Stimulated activated CD4-positive, alpha-beta T cell treated with anti-CD3 and anti-CD28 coated beads, TNF-alpha, amount 100 ng/mL, for 48 hours (primary cell): ENCODE measurements at regions not wholly inside any gene's neighbourhood (a gene's known extent, or its start where the extent isn't known, plus 50 kb on each side); places are given as distances from the start of the nearest gene placed in this dataset.

ENCODE experiments used
- DNase-seq, 3 donors: peaks; one replicate each; pipeline ENCODE4 v3.0.0-alpha.2; 2020; ENCODE audit warnings: low read depth in 3 of 3

- no peak for DNase-seq
These were observed 207.0 kb upstream of the FOXA2 start for GRCh38 chr20:22791396-22791795.

GRCh38 chr20:22791877-22792525 lies 207.6 kb upstream of the FOXA2 start:
- DNase-seq = no peak

DNA sequence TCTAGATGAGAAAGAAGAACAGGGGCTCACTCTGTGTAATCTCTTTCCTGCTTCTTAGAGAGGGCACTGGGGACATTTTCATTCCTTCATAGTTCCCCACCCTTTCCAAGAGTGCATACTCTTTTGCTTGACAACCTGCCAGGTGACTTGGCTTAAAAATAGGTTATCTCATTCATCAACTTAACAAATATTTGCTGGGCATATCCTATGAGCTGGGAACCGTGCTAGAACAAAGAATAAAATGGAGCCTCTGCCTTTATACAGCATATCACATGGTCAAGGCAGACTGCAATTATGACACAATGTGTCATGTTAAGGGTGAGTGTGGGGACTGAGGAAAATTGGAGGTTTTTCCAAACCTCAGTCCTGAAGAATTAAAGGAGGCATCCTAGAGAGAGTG lies 209.8 kb upstream of the FOXA2 start:
- DNase-seq = no peak

DNA sequence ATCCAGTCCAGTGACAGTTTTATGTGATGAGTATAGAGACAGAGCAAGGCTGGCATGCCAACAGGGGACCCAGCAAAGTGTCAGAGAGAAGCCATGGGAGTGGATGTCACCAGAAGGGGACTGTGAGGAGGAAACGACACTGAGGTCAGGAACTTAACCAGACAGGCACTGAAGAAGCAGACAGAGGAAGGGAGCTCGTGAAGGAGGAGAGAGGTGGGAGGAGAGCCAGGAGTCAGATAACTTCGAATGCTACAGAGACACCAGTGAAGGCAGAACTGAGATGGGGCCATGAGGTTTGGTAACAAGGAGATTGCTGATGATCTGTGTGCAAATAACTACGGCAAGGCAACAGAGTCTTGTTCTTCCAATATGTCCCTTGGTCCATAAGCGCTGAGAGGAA lies 211.1 kb upstream of the FOXA2 start:
- DNase-seq = no peak

DNA sequence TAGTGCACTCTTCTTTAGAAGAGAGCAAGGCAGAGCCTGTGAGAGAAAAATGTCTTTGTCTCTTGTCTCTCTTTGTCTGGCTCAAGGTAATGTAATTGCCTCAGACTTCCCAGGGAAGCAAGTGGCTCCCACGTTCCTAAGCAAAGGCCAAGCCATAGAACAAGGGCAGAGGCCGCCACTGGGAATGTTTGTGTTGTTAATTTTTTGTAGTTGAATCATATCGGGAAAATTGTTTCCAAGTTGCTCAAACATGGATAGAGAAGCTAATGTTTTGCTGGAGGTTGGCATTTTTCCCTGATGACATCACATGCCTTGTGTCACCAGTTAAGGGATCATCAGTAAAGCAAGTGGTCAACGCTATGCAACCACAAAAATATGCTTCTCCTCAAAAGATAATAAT lies 211.5 kb upstream of the FOXA2 start:
- no peak for DNase-seq

DNA sequence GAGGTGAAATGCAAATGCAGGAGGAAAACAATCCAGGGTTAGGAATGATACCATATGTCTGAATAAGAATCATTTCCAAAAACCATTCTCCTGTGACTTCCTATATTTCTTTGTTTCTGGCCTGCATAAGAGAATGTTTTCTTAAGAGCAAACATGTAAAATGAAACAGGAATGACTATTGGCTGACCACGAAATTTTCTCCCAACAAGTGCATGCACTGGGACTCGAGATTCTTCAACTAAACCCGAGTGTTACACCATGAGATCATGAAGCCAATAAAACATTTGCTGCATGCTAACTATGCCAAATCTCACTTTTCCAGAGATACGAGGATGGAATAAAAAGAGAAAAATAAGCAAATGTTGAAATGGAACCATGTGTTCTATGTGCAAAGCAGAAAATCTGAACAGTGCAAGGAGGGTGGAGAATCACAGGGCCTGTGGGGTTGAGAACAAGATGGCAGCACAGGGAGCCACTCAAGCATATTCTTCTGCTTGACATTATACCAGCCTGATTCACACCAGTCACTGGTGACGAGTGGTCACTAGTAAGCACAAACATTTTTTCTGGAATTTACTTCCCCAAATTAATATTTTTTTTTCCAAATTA lies 212.2 kb upstream of the FOXA2 start:
- DNase-seq = no peak

DNA sequence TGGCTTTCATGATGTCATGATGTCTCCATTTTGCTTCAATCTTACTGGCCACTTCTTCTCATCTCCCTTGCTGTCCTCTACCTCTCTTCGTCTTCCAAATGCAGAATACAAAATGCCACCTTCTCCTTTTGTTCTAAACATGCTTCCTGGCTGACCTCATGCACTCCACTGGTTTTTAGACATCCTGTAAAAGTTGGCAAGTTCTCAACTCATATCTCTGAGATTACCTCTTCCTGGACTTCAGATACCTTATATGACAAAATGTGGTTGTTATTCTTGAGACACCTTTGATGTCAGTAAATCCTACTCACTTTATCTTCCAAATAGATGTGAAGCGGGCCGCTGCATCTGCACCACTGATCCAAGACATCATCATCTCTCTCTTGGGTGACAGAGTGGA lies 212.7 kb upstream of the FOXA2 start:
- DNase-seq = no peak

GRCh38 chr20:22799687-22800086 lies 215.3 kb upstream of the FOXA2 start:
- DNase-seq = no peak

GRCh38 chr20:22800129-22800528 lies 215.8 kb upstream of the FOXA2 start:
- no peak for DNase-seq

- no peak for DNase-seq
These were observed 217.2 kb upstream of the FOXA2 start for GRCh38 chr20:22801528-22801927.

DNA sequence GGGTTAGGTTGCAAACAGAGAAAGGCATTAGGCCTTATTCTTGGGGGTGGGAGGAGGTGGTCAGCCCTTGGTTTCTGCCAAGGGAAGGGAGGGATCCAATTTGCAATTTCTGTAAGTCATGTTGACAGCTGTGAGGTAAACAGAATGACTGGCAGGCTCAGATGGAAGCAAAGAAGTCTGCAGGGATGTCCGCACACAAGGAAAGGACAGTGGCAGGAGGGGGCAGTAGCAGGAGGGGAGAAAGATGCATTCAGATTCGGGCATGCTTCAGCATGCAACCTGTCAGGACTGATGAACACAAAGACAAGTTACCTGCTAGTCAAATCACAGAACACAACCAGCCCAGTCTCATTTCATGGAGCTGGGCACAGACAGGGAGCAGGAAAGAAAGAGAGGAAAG lies 217.9 kb upstream of the FOXA2 start:
- no peak for DNase-seq

DNA sequence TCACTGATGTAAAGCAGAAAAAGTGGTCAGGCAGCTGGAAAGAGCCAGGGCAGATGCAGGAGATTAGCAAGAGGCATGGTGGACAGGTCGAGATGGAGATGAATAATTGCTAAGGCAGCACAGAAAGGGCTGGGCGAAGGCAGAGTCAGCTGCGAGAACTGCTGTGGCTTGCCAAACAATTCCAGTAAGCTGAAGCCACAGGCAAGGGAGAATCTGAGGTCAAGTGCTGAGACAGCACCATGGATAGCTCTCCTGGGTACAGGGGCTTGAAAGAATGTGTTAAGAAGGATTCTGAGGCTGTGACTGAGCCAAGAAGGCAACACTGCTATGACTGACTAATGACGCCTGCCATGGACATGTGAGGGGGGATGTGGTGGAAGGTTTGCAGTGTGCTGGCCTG lies 220.8 kb upstream of the FOXA2 start:
- DNase-seq = no peak

DNA sequence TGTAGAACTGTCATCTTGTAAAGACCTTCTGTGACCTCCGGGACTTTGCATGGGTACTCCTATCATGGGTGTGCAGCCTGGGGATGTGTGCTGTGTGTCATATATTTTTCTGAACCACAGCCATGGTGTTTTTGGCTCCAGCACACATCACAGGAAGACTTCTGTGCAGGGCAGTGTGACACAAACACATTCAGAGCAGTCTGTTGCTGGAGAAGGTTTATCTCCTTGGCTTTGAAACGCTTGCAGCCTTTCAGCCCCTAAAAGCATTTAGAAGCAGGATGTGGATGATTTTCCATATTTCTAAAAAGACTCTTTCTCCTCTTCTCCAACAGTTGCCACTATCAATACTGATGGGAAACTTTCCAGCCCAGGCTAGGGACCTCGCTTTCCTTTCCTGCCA lies 221.6 kb upstream of the FOXA2 start:
- no peak for DNase-seq

- DNase-seq = no peak
These were observed 222.7 kb upstream of the FOXA2 start for GRCh38 chr20:22807045-22807444.

DNA sequence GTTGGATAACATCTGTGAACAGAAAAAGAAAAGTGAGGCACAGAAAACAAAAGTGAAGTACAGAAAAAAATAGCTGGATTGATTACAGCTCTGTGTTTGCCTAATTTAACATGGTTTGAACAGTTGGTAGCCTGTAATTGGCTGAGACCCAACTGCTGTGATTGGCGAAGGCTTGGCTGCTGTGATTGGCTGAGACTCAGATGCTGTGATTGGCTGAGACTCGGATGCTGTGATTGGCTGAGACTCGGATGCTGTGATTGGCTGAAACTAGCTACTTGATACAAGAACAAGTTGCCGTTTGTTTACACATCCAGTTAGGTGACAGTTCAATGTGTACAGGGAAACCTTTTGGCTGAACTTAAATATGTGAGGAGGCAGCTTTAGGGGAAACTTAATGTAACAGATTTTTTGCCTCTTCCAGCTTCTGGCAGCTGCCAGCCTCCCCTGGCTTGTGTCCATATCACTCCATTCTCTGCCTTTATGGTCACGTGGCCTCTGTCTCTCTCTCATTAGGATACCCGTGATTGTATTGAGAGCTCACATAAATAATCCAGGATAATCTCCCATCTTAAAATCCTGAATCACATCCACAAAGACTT lies 223.4 kb upstream of the FOXA2 start:
- no peak for DNase-seq

GRCh38 chr20:22808628-22809027 lies 224.3 kb upstream of the FOXA2 start:
- no peak for DNase-seq

GRCh38 chr20:22810030-22810429 lies 225.1 kb upstream of the SSTR4 start:
- no peak for DNase-seq

DNA sequence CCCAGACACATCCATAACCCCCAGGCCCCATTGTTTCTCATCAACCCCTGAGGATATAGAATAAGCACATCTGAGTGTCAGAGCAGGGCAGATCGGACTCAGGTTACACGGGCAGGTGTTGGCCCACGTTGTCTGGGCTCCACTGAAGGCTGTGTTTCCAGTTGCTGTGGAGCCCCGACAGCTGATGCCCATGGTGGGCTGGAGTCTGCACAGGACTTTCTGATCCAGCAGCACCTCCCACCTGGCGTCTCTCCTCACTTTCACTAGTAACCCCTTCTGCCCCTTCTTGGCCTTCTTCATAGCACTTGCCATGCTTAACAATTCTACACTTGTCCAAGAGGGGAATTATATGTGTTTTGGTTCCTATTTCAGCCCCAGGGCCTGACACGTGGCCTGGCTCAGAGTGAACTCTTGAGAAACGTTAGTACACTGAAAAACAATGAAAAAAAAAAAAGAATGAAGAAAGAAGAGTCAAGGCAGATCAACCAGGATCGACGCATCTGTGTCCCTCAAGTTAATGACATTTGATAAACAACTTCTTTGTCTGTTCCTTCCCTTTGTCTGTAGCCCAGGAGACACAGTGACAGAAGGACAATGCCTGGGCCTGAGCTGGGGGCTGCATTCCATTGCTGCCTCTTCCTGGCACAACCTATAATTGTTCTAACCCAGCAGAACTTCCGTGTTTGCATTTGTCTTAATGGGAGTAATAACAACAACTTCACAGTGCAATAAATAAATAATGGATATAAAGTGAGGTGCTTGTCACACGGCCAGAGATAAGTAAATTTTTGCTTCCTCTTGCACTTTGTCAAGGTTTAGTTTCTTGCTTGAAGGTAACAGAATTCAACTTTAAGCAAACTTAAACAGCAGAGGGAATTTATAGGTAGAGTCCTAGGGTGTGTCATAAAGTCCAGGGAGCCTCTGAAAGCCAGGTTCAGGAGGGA lies 224.2 kb upstream of the SSTR4 start:
- DNase-seq = no peak

GRCh38 chr20:22814471-22815205 lies 220.5 kb upstream of the SSTR4 start:
- DNase-seq = no peak

- no peak for DNase-seq
These were observed 219.9 kb upstream of the SSTR4 start for GRCh38 chr20:22815206-22815551.

DNA sequence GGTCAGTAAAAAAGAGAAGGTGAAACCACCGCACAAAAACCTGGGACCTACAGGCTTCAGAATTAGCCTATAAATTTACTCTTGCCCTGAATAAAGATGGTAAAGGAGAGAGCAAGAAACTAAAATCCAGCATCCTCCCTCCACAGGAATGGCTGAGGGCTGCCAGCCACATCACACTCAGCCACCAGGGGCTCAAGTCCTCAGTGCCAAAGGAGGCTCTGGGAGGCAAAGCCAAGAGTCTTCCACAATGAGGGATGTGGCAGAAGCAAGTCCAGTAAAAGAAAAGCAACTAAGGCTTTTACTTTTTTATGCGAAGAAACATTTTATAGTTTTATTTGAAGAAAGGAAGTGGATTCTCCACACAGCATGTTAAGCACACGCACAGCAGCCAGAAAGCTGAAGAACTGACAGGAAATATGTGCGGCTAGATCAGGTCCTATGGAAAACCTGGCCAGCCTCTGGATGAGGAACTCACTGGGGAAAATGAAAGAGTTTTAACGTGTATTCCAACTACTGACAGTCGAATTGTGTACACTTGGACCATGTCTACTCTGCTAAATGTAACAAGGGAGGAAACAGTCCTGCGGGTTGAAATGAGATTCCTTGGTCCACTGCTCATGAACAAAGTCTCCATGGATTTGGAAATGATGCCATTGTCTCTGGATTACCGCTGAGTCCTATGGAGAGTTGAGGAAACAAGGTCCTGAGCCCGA lies 219.4 kb upstream of the SSTR4 start:
- DNase-seq = no peak
